RCC 7860 (cell line): ENCODE measurements at regions not wholly inside any gene's neighbourhood (a gene's known extent, or its start where the extent isn't known, plus 50 kb on each side); places are given as distances from the start of the nearest gene placed in this dataset.

Experiments
- DNase-seq: peaks from one replicate; pipeline ENCODE4 v3.0.0-alpha.2; 2015; ENCODE audit warnings: low spot score
- FAIRE-seq: peaks from 2 replicates; lab custom pipeline; 2012; peaks lifted over from hg19 to GRCh38; lab: Jason Lieb, UNC

DNA sequence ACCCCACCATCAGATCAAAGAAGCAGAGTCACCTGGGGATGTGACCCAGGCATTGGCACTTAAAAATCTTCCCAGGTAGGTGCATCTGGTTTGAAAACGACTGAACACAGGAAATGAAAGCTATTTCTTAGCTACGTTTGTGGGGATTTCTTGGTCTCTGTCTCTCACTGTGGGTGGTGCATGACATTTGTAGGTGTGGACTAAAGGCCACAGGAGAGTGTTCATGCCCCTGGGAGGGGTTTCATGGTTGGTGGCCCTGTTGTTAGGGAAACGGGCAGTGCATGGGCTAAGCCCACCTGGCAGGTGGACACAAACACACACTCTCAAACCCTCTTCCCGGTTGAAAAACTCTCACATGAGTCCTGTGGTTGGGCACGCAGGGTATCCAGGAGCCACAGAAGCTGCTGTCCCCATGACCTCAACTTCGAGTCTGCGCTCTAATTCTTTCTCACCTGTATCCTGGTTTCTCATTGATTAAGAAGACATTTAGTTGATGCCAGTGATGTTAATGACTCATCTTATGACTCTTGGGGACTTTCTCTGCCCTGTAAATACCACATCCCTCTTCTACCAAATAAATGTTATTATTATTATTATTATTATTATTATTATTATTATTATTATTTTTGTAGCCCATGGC is 119.4 kb downstream of the MRPS6 start:
- no peak for FAIRE-seq
- DNase-seq: no peak

DNA sequence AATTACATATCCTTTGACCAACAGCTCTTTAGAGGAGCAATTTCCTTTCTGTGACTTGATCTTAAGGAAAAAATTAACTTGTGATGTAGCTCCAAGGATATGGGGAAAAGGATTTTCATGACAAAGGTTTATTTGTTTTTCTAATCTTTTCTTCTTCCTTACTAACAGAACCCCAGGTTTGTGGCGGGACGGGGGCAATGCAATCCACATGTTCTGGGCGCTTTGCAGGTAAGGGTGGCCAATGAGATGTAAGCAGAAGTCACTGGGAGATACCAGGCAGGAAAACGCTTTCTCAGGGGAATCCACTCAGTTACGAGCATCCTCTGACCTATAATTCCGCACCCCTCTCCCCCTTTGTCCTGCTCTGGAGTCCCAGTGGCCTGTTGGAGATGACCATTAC is 122.0 kb downstream of the MRPS6 start:
- no peak for FAIRE-seq
- DNase-seq: no peak

DNA sequence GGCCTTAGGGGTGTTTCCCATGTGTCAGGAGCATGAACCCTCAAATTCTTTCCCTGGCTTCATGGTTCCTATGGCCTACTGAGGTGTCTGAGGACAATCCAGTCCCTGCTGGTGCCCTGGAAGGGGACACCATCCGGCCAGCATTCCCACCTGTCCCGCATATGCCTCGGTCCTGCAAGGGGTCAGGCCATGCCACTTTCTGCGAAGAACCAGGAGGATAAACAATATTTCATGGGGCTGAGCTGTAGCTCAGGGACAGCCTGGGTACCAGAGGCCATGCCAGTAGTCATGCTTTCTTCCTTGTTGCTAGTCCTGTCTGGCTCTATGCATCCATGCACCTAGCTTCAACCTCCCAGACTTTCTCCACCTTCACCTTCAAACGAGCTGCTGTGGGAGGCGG is 123.6 kb downstream of the MRPS6 start:
- DNase-seq (no peak), FAIRE-seq (no peak)

DNA sequence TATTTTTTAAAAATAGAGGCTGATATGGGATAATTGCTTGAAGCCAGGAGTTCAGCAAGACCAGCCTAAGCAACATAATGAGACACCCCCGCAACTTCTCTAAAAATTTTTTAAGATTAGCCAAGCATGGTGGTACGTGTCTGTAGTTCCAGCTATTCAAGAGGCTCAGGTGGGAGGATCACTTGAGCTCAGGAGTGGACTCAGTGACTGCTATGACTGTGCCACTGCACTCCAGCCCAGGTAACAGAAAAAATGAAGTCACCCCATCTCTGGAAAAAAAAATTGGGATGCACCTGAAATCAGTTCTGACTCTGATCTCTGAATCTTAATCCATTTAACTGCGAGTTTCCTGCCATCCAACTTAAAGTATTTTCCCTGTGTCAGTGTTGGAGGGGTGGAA is 124.2 kb downstream of the MRPS6 start:
- FAIRE-seq (no peak), DNase-seq (no peak)

DNA sequence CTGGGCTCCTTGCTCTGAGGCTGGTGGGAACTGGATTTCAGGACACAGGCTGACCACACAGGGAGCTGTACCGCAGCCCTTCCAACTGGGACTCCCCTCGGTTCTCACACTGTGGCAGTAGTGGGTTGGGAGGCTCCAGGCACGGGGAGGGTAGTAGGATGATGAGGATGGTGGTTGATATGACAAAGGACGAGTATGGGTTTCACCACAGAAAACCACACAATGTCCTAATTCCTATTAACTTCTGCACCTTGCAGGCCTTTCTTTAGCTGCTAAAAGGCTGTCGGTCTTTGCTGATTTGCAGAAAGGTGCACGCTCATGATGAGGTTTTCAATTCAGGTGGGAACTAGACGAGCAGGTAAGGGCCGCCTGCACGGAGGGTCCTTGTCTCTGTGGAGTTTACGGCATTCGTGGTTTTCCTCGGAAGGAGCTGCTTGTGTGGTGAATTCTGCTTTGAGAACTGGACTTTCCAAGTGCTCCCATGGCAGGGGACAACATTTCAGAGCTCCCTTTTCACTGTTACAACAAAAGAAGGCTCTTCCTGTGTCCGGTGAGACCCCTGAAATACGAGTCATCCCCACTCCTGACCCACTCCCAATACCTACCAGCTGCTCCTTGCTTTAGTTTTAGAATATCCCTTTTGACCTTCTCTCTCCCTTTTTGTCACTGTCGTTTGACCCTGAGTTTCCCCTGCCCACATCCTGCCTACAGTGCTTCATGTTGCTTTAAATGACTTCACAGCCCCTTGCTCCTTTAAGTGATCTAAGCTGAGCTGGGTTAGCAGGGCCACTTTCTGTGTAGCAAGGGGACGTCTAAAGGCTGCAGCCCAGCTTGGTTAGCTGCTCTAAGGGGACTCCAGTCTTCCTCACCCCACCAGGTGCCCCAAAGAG is 125.1 kb downstream of the MRPS6 start:
- FAIRE-seq (no peak), DNase-seq (no peak)

DNA sequence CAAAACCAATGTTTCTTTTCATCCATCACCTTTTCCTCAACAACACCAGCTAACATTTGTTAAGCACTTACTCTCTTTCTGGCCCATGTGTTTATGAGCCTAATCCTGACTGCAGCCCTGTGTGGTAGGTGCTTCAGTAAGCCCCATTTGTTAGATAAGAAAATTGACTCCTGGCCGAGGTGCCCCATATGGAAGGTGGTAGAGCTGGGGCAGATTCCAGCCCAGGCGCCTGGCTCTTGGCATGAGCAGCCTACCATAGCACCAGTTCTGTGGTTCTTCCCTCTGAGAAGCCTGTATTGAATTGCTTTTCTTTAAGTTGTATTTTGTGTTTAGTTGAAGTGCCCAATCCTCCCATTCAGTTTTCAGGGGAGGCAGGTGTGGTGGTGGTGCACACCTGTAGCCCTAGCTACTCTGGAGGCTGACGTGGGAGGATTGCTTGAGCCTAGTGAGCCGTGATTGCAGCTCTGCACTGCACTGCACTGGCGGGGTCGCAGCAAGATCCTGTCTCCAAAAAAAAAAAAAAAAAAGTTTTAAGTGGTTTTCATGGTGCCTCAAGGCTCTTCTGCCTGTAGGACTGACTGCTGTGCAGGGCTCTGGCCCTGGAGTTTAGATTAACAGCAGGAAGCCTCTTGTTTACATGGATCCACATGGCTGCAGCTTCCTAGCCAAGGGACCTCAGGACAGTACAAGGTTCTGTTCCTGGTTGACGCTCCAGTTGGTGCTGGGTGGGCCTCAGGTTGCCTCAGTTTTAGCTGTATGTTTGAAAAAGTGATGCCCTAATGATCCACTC is 125.9 kb downstream of the MRPS6 start:
- DNase-seq: no peak
- FAIRE-seq: no peak

DNA sequence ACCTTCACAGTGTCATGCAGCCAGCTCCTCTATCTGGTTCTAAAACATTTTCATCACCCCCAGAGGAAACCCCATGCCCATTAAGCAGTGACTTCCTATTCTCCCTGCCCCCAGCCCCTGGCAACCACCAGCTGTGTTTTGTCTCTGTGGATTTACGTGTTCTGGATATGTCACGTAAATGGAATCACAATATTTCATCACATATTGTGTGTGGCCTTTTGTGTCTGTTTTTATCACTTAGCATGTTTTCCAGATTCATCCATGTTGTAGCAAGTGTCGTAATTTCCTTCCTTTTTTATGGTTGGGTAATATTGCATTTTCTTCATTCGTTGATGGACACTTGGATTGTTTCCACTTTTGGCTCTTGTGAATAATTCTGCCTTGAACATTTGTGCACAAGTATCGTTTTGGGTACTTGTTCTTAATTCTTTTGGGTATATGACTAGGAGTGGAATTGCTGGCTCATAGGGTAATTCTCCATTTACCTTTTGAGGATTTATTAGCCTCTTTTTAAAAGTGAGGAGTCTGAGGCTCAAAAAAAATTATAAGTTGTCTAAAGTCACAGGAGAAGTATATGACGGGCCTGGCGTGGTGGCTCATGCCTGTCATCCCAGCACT is 127.0 kb downstream of the MRPS6 start:
- no peak for DNase-seq
- FAIRE-seq: no peak

DNA sequence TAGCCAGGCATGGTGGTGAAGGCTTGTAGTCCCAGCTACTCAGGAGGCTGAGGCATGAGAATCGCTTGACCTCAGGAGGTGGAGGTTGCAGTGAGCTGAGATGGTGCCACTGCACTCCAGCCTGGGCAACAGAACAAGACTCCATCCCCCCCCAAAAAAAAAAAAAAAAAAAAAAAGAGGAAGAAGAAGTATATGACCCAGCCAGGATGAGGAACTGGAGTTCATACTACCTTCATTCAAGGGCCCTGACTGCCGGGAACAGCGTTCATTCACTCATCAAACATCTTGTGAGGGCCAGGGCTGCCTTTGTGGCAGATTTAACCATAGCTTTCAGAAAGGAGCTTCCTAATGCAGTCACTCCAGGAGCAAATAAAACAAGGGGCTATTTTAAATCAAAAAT is 127.6 kb downstream of the MRPS6 start:
- FAIRE-seq (no peak), DNase-seq (no peak)

DNA sequence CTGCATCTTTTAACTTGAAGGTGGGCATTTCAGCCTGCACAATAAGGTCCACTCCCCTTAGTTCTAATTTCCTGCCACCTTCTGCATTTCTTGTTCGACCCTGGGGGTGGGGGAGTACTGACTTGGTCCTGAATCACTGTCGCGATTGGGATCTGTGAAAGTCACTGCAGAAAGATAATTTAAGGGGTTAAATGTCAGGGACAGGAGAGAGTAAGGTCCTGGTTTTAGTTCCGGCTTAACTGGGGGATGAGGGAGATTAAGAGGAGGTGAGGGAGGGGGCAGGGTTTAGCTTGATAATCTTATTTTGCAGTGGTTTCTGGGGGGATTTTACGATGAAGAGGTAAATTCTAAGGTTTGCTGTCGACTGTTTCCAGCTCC is 128.1 kb downstream of the MRPS6 start:
- no peak for FAIRE-seq

DNA sequence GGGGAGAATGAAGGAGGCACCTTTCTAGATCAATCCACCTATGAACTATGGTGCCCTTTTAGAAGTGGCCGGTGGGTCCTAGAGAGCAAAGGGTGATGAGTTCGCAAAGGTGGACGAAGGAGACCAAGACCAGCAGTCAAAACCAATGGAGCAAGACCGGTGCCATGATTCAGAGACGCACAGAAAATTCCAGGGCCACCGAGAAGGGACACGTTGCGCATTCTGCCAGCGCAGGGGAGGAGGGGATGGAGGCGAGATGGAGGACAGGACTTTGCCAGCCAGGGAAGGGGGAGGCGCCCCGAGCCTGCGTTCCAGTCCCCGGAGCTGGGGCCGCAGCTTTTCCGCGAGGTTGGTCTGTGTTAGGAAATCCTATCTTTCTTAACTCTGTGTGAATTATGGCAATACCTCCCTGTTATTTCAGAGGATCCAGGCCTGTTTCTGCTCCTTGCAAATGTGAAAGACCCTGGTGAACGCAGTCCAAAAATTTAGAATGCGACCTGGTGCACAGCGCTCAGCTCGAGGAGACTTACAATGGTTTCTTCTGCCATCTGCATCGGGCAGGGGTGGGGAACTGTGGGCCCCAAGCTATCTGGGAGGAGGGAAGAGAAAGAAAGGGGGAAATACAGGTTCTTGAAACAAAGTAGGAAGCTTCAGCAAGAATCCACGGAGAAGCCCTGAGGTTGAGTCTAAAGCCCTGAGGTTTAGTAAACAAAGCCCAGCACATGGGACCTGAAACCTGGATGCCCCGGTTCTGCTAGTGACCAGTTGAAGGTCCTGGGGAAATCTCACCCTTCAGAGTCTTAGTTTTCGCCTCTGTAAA is 129.4 kb downstream of the MRPS6 start:
- FAIRE-seq (no peak), DNase-seq (no peak)

More for the DNA sequence above, 128.1 kb downstream of the MRPS6 start:
- DNase-seq: no peak

DNA sequence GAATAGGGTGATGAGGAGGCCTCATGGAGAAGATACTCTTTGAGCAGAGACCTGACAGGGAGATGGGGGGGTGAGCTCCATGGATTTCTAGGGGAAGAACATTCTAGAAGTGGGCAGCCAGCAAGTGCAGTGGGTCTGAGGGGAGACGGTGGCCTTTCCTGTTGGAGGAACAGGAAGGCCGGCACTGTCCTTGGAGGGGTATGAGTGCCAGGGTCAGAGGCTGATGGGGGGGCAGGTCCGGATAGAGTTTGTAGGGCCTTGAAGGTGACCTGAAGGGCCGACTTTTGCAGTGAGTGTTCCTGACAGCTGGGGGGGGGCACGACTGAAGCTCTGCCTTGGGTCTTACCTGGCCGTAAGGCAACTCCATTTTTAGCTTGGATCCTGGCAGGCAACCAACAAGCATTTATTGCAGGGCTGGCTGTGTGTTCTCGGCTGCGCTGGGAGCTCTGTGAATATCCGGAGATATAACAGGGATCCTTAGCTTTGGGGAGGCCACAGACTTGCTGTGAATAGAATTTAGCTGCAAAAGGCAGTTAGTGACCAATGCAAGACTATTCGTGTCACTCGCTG is 130.6 kb downstream of the MRPS6 start:
- FAIRE-seq (no peak), DNase-seq (no peak)

DNA sequence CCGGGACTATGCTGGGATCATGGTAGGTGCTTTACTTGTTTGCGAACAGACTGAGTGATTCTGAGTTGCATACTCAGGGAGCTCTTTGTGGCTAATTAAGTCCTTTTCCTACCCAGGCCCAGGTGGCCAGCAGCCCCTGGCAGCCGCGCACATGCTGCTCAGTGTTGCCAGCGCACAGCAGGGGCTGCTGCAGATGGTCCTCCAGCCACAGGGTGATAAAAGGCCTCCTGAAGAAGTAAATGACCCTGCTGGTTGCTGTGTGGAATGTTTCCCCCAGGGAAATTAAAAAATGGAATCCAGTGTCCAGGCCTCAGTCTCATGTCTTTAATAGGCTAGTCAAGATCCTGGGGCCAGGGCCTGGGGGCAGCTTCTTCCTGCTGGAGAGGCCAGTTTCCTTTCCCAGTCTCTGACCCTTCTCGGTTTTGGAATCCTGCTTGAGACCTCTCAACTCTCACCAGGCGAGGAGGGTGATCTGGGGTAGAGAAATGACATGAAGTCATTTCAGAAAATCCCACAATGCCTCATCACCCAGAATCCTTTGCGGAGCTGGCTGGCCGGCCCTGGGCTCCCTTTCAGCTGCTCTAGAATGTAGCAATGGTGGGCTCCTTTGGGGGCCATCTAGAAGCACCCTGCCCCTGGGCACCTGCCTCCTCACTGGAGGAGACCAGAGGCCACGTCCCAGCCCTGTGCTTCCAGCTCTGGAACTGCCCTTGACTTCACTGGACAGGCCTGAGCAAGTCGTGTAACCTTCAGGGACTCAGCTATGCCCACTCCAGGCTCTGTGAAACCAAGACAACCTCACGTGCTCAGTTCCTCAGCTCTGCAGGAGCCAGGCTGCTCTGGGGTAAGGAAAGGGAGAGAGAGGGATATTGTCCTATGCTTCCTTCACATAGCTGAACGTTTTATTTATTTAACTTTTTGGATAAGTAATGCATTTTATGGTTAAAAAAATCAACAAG is 131.4 kb downstream of the MRPS6 start:
- no peak for FAIRE-seq

DNA sequence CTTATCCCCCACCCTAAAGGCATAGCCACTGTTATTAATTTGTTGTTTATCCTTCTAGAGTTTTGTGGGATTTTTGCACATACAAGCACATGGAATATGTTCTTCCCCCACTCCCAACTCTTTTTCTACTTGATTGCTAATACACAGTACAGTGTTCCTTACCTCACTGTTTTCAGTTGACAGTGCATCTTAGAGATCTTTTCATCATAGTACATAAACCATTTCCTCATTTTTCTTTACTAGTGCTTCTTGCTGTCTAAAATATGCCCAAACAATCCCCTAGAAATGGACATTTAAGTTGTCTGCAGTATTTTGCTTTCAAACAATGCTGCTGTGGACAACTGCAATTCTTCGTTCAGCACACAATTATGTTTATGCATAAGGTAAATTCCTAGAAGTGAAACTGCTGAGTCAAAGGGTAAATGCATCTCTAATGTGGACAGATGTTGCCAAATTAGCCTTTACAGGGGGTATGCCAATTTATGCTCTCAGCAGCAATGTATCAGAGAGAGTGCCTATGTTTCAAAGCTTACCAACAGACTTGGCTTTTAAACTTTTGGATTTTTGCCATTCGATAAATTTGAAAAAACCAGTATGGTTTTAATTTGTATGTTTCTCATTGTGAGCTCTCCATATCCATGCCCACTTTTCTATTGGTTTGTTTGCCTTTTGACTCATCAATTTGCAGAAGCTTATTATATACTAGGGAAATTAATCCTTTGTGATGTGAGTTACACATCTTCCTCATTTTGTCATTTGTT is 132.6 kb downstream of the MRPS6 start:
- DNase-seq: no peak
- FAIRE-seq: no peak

More for the DNA sequence above, 131.4 kb downstream of the MRPS6 start:
- DNase-seq: no peak

DNA sequence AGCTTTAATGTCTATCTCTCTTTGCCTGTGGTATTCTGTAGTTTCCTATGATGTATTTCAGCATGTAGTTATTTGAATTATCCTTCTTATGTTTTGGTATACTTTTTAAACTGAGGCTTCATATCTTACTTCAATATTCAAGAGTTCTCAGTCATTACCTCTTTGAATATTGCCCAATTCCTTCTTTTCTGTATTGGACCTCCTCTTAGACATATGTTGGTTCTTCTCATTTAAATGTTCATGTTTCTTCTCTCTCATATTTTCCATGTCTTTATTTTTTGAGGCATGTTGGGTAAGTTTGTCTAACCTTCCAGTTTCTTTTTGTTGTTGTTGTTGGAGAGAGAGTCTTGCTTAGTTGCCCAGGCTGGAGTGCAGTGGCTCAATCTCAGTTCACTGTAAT is 140.6 kb downstream of the MRPS6 start:
- FAIRE-seq: no peak

DNA sequence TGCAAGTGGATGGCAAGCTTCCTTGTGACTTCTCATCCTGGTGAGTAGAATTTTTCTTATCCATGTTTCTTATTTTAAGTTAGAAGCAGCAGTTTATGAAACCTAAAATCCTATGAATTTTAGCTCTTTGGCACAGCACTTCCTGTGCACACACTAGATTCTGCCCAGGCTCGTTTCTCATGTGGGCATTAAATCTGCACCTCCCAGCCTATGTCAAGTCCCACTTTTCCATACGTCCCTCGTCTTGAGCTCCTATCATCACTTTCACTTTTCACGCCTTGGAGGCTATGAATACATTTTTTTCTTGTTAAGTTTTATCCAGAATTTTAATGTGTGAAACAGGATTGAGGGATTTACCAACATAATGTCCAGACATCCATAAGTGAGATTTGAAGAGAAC is 142.1 kb downstream of the MRPS6 start:
- FAIRE-seq: no peak
- no peak for DNase-seq

More for the DNA sequence above, 140.6 kb downstream of the MRPS6 start:
- no peak for DNase-seq

DNA sequence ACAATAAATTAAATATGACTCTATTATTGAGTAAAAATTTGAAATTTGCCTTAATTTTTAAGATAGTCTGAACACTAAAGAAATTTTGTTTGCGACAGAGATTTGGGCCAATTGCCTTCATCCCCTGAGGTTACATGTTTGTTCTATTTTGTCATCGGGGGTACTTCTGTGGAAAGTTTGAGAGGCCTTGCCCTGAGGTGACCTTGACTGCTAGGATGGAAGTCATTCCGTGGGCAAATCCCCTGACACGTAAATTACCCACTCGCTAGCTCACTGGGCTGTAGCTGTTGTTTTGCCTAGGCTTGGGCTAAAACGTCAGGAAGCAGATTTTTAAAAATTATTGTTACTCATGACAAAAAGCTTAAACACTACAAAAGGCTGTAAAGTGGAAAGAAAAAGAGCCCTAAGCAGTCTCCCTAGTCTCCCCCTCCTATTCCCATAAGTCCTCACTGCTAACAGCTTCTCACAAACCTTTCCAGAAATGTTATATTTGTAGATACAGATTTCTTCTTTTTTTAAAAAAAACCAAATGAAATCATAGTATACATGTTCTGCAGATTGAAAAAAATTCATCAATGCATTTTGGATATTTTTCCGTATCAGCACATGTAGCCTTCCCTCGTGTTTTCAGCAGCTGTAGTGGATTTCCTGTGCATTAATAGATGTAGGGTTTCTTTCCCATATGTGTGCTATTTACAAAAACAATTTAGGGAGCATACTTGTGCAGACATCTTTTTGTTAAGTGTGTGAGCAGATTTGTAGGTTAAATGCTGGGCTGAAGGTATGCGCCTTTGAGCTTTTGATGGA is 142.7 kb downstream of the MRPS6 start:
- no peak for FAIRE-seq
- DNase-seq: no peak

DNA sequence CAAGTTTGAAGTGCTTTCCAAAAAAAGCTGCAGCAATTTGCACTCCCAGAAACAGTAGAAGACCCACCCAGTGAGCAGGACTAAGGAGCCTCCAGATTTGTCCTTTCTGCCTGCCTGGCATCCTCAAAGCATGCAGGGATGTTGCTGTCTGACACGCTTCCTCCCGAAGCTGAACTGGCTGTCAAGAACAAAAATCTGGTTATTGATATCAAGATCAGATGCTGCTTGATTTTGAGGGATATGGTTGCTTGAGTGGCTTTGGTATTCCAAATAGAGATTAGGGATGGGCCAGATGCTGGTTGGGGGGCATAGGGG is 143.3 kb downstream of the MRPS6 start:
- no peak for FAIRE-seq
- no peak for DNase-seq
